Bronchial epithelial cell (primary cell): ENCODE measurements at regions not wholly inside any gene's neighbourhood (a gene's known extent, or its start where the extent isn't known, plus 50 kb on each side); places are given as distances from the start of the nearest gene placed in this dataset.
"Not testable (repeated sequence)": the region's sequence is repeated elsewhere in the genome, so short reads cannot be mapped to it uniquely, and the experiment has no call there.

Experiments used
- DNase-seq: peaks from one replicate; pipeline ENCODE4 v3.0.0-alpha.2; 2010; ENCODE audit warnings: low read depth
- FAIRE-seq: peaks from 2 replicates; lab custom pipeline; 2011; peaks lifted over from hg19 to GRCh38; lab: Jason Lieb, UNC
- H3K27me3 ChIP-seq: 2 replicates; pipeline ENCODE4 v1.5.1; 2011; ENCODE audit warnings: low read length; ENCODE audit not compliant: control insufficient read depth, insufficient read depth
- H3K36me3 ChIP-seq: 2 replicates; pipeline ENCODE4 v1.5.1; 2011; ENCODE audit warnings: low read length; ENCODE audit not compliant: control insufficient read depth, insufficient read depth
- H3K4me3 ChIP-seq: 2 replicates; pipeline ENCODE4 v1.5.1; 2011; ENCODE audit warnings: mild to moderate bottlenecking, low read depth, low read length, control low read depth
- TF ChIP-seq, protein P1 (sequence below): IDR thresholded peaks from 2 replicates; pipeline ENCODE4 v1.5.1; 2011; ENCODE audit warnings: mild to moderate bottlenecking, moderate library complexity, low read length, control low read depth, inconsistent platforms; ENCODE audit not compliant: insufficient read depth, severe bottlenecking

DNA sequence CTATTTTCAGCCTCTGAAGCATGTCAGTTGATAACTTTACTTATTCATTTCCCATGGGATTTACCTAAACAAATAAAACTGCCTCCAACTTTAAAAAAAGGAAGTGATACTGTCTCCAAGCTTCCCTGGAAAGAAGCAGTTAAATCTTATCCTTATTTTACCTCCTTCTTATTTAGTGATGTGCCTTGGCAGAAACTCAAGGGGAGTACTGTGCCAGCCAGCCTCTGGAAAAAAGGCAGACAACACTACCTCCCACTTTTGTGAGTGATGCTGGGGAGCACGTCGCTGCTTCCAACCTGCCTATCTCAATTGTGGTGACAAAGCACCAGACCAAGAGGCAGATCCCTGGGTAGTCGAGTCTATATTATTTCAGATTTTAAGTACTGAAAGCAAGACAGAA is 765.6 kb downstream of the DIAPH3 start:
- no peak for FAIRE-seq

DNA sequence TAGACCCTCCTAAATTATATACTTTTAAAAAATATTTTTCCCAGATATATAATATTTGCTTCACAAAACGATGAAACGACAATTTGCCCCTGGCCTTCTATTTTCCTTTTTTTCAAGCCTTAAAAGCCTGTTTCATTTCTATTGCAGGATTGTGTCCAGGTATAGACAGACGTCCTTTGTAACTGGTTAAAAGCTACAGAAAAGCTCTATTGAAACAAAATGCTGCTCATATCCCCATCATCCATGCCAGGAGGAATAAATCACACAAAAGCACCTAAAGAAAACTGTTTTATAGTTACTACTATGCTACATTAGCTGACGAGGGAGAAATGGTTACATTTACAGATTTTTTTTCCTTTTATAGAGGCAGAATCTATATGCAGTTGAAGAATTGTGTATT is 765.1 kb downstream of the DIAPH3 start:
- H3K27me3 ChIP-seq: no peaks in the 10 kb centered on the region
- FAIRE-seq: no peak
- H3K4me3 ChIP-seq: no peak overlapping the region
- TF ChIP-seq, protein P1, sequence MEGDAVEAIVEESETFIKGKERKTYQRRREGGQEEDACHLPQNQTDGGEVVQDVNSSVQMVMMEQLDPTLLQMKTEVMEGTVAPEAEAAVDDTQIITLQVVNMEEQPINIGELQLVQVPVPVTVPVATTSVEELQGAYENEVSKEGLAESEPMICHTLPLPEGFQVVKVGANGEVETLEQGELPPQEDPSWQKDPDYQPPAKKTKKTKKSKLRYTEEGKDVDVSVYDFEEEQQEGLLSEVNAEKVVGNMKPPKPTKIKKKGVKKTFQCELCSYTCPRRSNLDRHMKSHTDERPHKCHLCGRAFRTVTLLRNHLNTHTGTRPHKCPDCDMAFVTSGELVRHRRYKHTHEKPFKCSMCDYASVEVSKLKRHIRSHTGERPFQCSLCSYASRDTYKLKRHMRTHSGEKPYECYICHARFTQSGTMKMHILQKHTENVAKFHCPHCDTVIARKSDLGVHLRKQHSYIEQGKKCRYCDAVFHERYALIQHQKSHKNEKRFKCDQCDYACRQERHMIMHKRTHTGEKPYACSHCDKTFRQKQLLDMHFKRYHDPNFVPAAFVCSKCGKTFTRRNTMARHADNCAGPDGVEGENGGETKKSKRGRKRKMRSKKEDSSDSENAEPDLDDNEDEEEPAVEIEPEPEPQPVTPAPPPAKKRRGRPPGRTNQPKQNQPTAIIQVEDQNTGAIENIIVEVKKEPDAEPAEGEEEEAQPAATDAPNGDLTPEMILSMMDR: no peak
- no peaks in the 10 kb centered on the region for H3K36me3 ChIP-seq
- no peak for DNase-seq

More for the DNA sequence above, 765.6 kb downstream of the DIAPH3 start:
- Histone ChIP-seq H3K27me3 (no peaks in the 10 kb centered on the region), H3K4me3 (no peak overlapping the region), H3K36me3 (no peaks in the 10 kb centered on the region)
- DNase-seq: no peak
- TF ChIP-seq, protein P1: no peak

DNA sequence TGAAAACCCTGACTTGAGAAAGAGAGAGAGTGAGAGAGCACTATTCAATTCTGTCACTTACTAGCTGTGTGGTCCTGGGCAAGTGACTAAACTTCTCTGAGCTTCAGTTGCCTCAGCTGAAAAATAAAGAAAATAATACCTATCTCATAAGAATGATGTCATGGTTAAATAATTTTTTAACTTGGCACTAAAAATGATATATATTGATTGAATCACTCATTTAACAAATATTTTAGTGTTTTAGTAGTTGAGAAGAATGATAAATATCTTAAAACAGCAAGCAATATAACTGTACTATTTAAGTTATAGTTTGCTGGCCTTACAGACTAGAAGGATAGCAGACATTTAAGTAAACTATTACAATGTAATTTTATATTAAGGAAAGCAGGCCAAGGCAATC is 764.2 kb downstream of the DIAPH3 start:
- TF ChIP-seq, protein P1: no peak

DNA sequence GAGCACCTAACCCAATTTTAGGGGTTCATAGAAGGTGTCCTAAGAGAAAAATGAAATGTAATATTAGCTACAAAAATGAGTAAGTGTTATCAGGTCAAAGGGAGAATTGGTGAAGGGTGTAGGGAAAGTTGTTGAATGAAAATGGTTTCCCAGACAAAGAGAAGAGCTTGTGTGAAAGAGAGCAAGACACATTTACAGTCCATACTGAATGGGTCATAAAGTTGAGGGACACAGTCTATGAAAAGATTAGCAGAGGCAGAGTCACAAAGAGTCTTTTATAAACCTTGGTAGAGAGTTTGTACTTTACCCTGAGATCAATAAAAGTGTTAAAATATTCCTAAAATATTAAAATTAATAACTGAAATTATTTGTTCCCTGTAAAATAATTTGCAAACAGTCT is 759.4 kb downstream of the DIAPH3 start:
- TF ChIP-seq, protein P1: no peak
- no peak for FAIRE-seq

More for the DNA sequence above, 764.2 kb downstream of the DIAPH3 start:
- no peak overlapping the region for H3K4me3 ChIP-seq
- DNase-seq (no peak), FAIRE-seq (no peak)
- no peaks in the 10 kb centered on the region for H3K27me3 ChIP-seq
- H3K36me3 ChIP-seq: no peaks in the 10 kb centered on the region

DNA sequence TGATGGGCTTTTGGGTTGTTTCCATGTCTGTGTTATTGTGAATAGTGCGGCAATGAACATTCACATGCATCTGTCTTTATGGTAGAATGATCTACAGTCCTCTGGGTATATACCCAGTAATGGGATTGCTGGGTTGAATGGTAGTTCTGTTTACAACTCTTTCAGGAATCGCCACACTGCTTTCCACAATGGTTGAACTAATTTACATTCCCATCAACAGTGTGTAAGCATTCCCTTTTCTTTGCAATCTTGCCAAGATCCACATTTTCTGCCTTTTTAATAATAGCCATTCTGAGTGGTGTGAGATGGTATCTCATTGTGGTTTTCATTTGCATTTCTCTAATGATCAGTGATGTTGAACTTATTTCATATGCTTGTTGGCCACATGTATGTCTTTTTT is 756.5 kb downstream of the DIAPH3 start:
- not testable (repeated sequence) for FAIRE-seq, H3K4me3 ChIP-seq, H3K27me3 ChIP-seq, H3K36me3 ChIP-seq, DNase-seq

More for the DNA sequence above, 759.4 kb downstream of the DIAPH3 start:
- H3K36me3 ChIP-seq: no peaks in the 10 kb centered on the region
- no peaks in the 10 kb centered on the region for H3K27me3 ChIP-seq
- no peak overlapping the region for H3K4me3 ChIP-seq
- DNase-seq: no peak

DNA sequence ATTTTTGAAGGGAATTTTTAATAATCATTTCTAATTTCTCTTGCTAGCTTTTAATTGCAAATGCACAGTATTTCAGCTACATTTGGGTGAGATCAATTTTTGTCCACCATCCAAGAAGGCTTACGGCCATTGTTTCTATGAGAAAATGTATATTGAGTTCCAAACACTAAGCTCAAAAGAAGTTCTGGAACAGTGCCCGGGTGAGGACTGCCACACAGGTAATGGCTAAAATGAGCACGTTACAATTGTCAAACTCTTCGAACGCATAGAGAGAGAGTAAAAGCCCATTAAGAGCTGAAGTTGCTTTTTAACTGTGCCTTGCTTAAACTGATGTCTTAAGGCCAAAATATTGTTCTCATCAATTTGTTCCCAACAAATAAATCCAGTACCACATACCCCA is 755.0 kb downstream of the DIAPH3 start:
- DNase-seq (no peak), FAIRE-seq (no peak)
- Histone ChIP-seq H3K36me3 (no peaks in the 10 kb centered on the region), H3K4me3 (no peak overlapping the region), H3K27me3 (no peaks in the 10 kb centered on the region)
- TF ChIP-seq, protein P1: no peak
